HG02763 (cell line): ENCODE measurements at regions not wholly inside any gene's neighbourhood (a gene's known extent, or its start where the extent isn't known, plus 50 kb on each side); places are given as distances from the start of the nearest gene placed in this dataset.

Experiments used
- ATAC-seq: cut with Tn5 transposase; IDR thresholded peaks from one replicate; pipeline ENCODE4 v1.9.1; 2021; ENCODE audit warnings: mild to moderate bottlenecking, moderate library complexity; ENCODE audit not compliant: unreplicated experiment

- no peak for ATAC-seq
These were observed 353.9 kb upstream of the THBS1 start for GRCh38 chr15:39227001-39227400.

GRCh38 chr15:39228889-39229288 lies 352.0 kb upstream of the THBS1 start:
- no peak for ATAC-seq

GRCh38 chr15:39230205-39230907 lies 350.5 kb upstream of the THBS1 start:
- ATAC-seq = no peak

- no peak for ATAC-seq
These were observed 350.0 kb upstream of the THBS1 start for GRCh38 chr15:39230908-39231285.

- ATAC-seq = no peak
These were observed 348.4 kb upstream of the THBS1 start for GRCh38 chr15:39232512-39232911.

GRCh38 chr15:39235084-39235795 lies 345.6 kb upstream of the THBS1 start:
- no peak for ATAC-seq

GRCh38 chr15:39236375-39236774 lies 344.5 kb upstream of the THBS1 start:
- no peak for ATAC-seq

GRCh38 chr15:39238443-39238842 lies 342.4 kb upstream of the THBS1 start:
- ATAC-seq = no peak

- ATAC-seq = no peak
These were observed 341.3 kb upstream of the THBS1 start for GRCh38 chr15:39239562-39239961.

GRCh38 chr15:39242345-39242744 lies 338.5 kb upstream of the THBS1 start:
- no peak for ATAC-seq

GRCh38 chr15:39243396-39243795 lies 337.5 kb upstream of the THBS1 start:
- no peak for ATAC-seq

- no peak for ATAC-seq
These were observed 336.1 kb upstream of the THBS1 start for GRCh38 chr15:39244776-39245175.

- ATAC-seq = no peak
These were observed 334.4 kb upstream of the THBS1 start for GRCh38 chr15:39246523-39246922.

- no peak for ATAC-seq
These were observed 333.3 kb upstream of the THBS1 start for GRCh38 chr15:39247574-39247973.

- no peak for ATAC-seq
These were observed 332.7 kb upstream of the THBS1 start for GRCh38 chr15:39248204-39248603.

GRCh38 chr15:39250001-39250400 lies 330.9 kb upstream of the THBS1 start:
- no peak for ATAC-seq

GRCh38 chr15:39250460-39251186 lies 330.3 kb upstream of the THBS1 start:
- no peak for ATAC-seq

GRCh38 chr15:39251413-39252133 lies 329.3 kb upstream of the THBS1 start:
- ATAC-seq = no peak

GRCh38 chr15:39252134-39252470 lies 328.8 kb upstream of the THBS1 start:
- no peak for ATAC-seq

- ATAC-seq = no peak
These were observed 327.3 kb upstream of the THBS1 start for GRCh38 chr15:39253552-39253951.

- ATAC-seq = no peak
These were observed 326.7 kb upstream of the THBS1 start for GRCh38 chr15:39254181-39254580.
